ENCODE measurements at regions not wholly inside any gene's neighbourhood (a gene's known extent, or its start where the extent isn't known, plus 50 kb on each side); places are given as distances from the start of the nearest gene placed in this dataset.

- DNase-seq (ENCODE audit: low spot score) = no peak
Observed at GRCh38 chr1:5812295-5812694, 179.9 kb downstream of the NPHP4 start.

- no peak for DNase-seq (ENCODE audit: low spot score)
Observed at GRCh38 chr1:5811419-5811818, 180.8 kb downstream of the NPHP4 start.

GRCh38 chr1:5810553-5811270 is 181.5 kb downstream of the NPHP4 start:
- DNase-seq (ENCODE audit: low spot score) = no peak

GRCh38 chr1:5810131-5810530 is 182.1 kb downstream of the NPHP4 start:
- no peak for DNase-seq (ENCODE audit: low spot score)

- DNase-seq (ENCODE audit: low spot score) = no peak
Observed at GRCh38 chr1:5809207-5809788, 182.9 kb downstream of the NPHP4 start.

- no peak for DNase-seq (ENCODE audit: low spot score)
Observed at GRCh38 chr1:5803851-5804250, 188.4 kb downstream of the NPHP4 start.

GRCh38 chr1:5802606-5803005 is 189.6 kb downstream of the NPHP4 start:
- no peak for DNase-seq (ENCODE audit: low spot score)

GRCh38 chr1:5798904-5799303 is 193.3 kb downstream of the NPHP4 start:
- no peak for DNase-seq (ENCODE audit: low spot score)

GRCh38 chr1:5798151-5798730 is 194.0 kb downstream of the NPHP4 start:
- no peak for DNase-seq (ENCODE audit: low spot score)

GRCh38 chr1:5796028-5796427 is 196.2 kb downstream of the NPHP4 start:
- DNase-seq (ENCODE audit: low spot score) = no peak

GRCh38 chr1:5794279-5794678 is 197.9 kb downstream of the NPHP4 start:
- no peak for DNase-seq (ENCODE audit: low spot score)

GRCh38 chr1:5793516-5793915 is 198.7 kb downstream of the NPHP4 start:
- no peak for DNase-seq (ENCODE audit: low spot score)

- DNase-seq (ENCODE audit: low spot score) = no peak
Observed at GRCh38 chr1:5781079-5781478, 211.1 kb downstream of the NPHP4 start.

- no peak for DNase-seq (ENCODE audit: low spot score)
Observed at GRCh38 chr1:5780324-5780716, 211.9 kb downstream of the NPHP4 start.

- no peak for DNase-seq (ENCODE audit: low spot score)
Observed at GRCh38 chr1:5779608-5780323, 212.5 kb downstream of the NPHP4 start.

- no peak for DNase-seq (ENCODE audit: low spot score)
Observed at GRCh38 chr1:5776035-5776550, 216.1 kb downstream of the NPHP4 start.

GRCh38 chr1:5774019-5774418 is 218.2 kb downstream of the NPHP4 start:
- DNase-seq (ENCODE audit: low spot score) = no peak

- no peak for DNase-seq (ENCODE audit: low spot score)
Observed at GRCh38 chr1:5771788-5772187, 220.4 kb downstream of the NPHP4 start.

GRCh38 chr1:5770981-5771765 is 221.1 kb downstream of the NPHP4 start:
- no peak for DNase-seq (ENCODE audit: low spot score)

GRCh38 chr1:5769760-5770159 is 222.5 kb downstream of the NPHP4 start:
- DNase-seq (ENCODE audit: low spot score) = no peak

GRCh38 chr1:5769146-5769545 is 223.1 kb downstream of the NPHP4 start:
- no peak for DNase-seq (ENCODE audit: low spot score)

GRCh38 chr1:5768014-5768413 is 224.2 kb downstream of the NPHP4 start:
- DNase-seq (ENCODE audit: low spot score) = no peak

Measured in H4 (cell line).